ENCODE measurements at regions not wholly inside any gene's neighbourhood (a gene's known extent, or its start where the extent isn't known, plus 50 kb on each side); places are given as distances from the start of the nearest gene placed in this dataset.

DNA sequence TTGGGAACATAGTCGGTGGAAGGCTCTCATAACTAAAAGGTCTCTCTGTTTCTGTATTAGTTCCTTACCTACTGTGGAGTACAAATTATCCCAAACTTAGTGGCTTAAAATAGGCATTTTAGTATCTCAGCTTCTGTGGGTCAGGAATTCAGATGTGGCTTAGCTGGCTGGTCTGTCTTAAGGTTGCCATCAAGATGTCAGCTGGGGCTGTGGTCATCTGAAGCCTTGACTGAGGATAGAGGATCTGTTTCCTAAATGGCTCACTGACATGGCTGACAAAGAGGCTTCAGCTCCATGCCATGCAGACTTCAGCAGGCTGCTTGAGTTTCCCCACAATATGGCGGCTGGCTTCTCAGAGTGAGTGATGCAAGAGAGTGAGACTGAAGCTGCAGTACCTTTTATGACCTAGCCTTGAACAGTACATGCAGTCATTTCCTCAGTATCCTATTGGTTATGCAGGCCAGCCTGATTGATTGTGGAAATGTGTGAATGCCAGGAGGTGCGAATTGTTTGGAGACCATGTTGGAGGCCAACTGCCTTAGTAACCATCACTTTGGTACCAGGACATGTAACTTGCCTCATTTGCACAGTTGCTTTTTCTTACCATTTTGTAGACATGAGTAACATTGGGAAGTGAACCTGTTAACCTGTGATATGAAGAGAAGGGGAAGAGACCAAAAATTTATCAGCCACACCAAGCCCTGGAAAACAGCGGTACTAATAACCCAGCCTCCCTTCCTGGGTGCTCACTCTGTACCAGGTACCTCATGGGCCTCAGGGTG is 152.8 kb upstream of the IER5L start:
- Histone ChIP-seq H3K4me3 (ENCODE audit: low read length) (no peak overlapping the region), H3K4me1 (ENCODE audit: control insufficient read depth, insufficient read depth, low read length) (peaks cover 23% of the 10 kb centered on the region), H3K27ac (ENCODE audit: low read length) (no peak overlapping the region), H3K27me3 (ENCODE audit: control insufficient read depth, insufficient read depth, low read length) (peaks cover 4% of the 10 kb centered on the region), H3K36me3 (ENCODE audit: control insufficient read depth, insufficient read depth, low read length) (no peaks in the 10 kb centered on the region), H3K9me3 (ENCODE audit: control insufficient read depth, insufficient read depth, low read length) (peaks cover 10% of the 10 kb centered on the region)
- intact Hi-C loops (cut with micrococcal nuclease), result no loop called here
- no peak for TF ChIP-seq CTCF (IDR thresholded peaks at IDR 0.05)
- 95% methylated on average over 4 of the region's 4 CpGs for WGBS (ENCODE audit: insufficient coverage)
- Mint-ChIP-seq H3K4me3 (no peak overlapping the region), H3K4me1 (peaks cover 0 to 15% of the 10 kb centered on the region in 2 donors), H3K27ac (no peak overlapping the region), H3K27me3 (ENCODE audit: low read depth in 2 of 2) (peaks cover 0 to 7% of the 10 kb centered on the region in 2 donors), H3K9me3 (no peaks in the 10 kb centered on the region), H3K36me3 (peaks cover 5% of the 10 kb centered on the region)
- ATAC-seq (no peak), DNase-seq (no peak)

DNA sequence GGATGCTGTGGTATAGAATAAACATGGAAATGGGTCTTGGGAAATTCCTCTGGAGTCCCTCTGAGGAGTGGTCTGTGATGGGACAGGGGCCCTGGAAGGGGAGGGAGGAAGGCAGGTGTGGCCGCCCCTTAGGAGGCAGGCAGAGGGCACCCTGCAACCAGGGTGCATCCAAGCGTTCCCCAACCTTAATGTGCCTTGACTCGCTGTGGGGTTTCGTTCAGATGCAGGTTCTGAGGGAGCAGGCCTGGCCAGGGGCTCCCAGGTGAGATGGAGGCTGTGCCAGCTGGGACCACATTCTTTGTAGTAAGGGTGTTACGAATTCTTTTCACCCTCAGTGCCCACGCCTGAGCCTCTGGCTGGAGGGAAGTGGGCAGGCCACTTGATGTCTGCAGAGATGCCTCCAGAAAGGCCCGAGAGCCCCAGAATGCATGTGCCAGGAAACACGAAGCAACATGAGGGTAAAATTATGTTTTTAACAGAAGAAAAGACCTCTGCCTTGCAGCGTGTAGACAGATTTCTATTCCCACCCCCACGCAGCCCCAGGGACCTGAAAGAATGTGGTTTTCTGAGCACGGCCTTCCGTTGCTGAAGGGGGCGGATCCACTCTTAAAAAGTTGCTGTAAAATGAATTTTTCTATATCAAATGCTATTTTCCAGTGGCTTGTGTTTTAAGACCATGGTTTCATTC is 150.4 kb upstream of the IER5L start:
- ATAC-seq, result no peak
- Histone ChIP-seq H3K4me3 (ENCODE audit: low read length) (no peak overlapping the region), H3K27ac (ENCODE audit: low read length) (no peak overlapping the region), H3K9me3 (ENCODE audit: control insufficient read depth, insufficient read depth, low read length) (peaks cover 10% of the 10 kb centered on the region), H3K4me1 (ENCODE audit: control insufficient read depth, insufficient read depth, low read length) (peaks cover 4% of the 10 kb centered on the region), H3K27me3 (ENCODE audit: control insufficient read depth, insufficient read depth, low read length) (no peaks in the 10 kb centered on the region), H3K36me3 (ENCODE audit: control insufficient read depth, insufficient read depth, low read length) (no peaks in the 10 kb centered on the region)
- H3K36me3 Mint-ChIP-seq, result peaks cover 5% of the 10 kb centered on the region
- no peaks in the 10 kb centered on the region for H3K9me3 Mint-ChIP-seq
- no peak overlapping the region for H3K4me3 Mint-ChIP-seq
- TF ChIP-seq CTCF (IDR thresholded peaks at IDR 0.05), result no peak
- H3K27me3 Mint-ChIP-seq (ENCODE audit: low read depth in 2 of 2), result no peaks in the 10 kb centered on the region
- peaks cover 0 to 4% of the 10 kb centered on the region in 2 donors for H3K4me1 Mint-ChIP-seq
- WGBS (ENCODE audit: insufficient coverage), result 52% methylated on average over 7 of the region's 13 CpGs
- DNase-seq, result peak in 1 of 2 donors; percentile 39
- intact Hi-C loops (cut with micrococcal nuclease), result no loop called here
- H3K27ac Mint-ChIP-seq, result no peak overlapping the region

DNA sequence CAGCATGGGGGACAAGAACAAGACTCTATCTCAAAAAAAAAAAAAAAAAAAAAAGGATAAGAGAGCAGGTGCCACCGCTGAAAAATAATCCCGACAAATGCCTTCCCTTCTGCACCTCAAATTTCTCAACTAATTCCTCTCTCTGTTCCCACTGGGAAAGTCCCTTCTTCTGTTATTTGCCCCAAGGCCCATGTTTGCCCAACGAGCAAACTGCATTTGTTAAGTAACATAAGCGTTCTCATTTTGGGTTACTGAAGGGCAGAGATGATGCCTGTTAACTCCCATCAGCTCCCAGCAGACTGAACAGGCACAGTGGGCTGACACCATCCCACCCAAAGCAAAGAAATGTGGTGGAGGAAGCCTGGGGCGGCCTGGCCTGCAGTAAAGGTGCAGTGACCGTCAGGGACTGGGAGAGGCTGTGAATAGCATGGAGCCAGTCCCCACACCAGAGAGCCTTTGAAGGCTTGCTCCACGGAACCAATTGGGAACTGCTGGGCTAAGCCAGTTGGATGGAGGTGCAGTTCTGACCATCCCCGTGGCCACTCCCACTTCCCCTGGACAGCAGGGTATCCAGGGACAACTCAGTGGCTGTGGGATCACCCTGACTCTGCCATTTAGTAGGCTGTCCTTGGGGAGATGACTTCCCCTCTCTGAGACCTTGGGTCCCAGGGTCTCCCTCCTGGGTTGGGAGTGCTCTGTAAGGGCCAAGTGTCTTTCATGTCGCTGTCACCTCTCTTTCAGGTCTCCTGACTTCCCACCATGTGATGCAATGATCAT is 149.7 kb upstream of the IER5L start:
- ATAC-seq (no peak), DNase-seq (no peak)
- Mint-ChIP-seq H3K9me3 (no peaks in the 10 kb centered on the region), H3K36me3 (peaks cover 5% of the 10 kb centered on the region), H3K4me1 (peaks cover 0 to 4% of the 10 kb centered on the region in 2 donors), H3K27me3 (ENCODE audit: low read depth in 2 of 2) (no peaks in the 10 kb centered on the region), H3K27ac (no peak overlapping the region), H3K4me3 (no peak overlapping the region)
- no peak overlapping the region for H3K4me3 ChIP-seq (ENCODE audit: low read length)
- no peaks in the 10 kb centered on the region for H3K27me3 ChIP-seq (ENCODE audit: control insufficient read depth, insufficient read depth, low read length)
- intact Hi-C loops (cut with micrococcal nuclease), result no loop called here
- H3K36me3 ChIP-seq (ENCODE audit: control insufficient read depth, insufficient read depth, low read length), result no peaks in the 10 kb centered on the region
- TF ChIP-seq CTCF (IDR thresholded peaks at IDR 0.05), result no peak
- peaks cover 4% of the 10 kb centered on the region for H3K4me1 ChIP-seq (ENCODE audit: control insufficient read depth, insufficient read depth, low read length)
- WGBS (ENCODE audit: insufficient coverage), result 90% methylated on average over 9 of the region's 9 CpGs
- no peak overlapping the region for H3K27ac ChIP-seq (ENCODE audit: low read length)
- peaks cover 10% of the 10 kb centered on the region for H3K9me3 ChIP-seq (ENCODE audit: control insufficient read depth, insufficient read depth, low read length)

All from natural killer cell (primary cell).